Neutrophil (primary cell): ENCODE measurements at regions not wholly inside any gene's neighbourhood (a gene's known extent, or its start where the extent isn't known, plus 50 kb on each side); places are given as distances from the start of the nearest gene placed in this dataset.
"Not testable (repeated sequence)": the region's sequence is repeated elsewhere in the genome, so short reads cannot be mapped to it uniquely, and the experiment has no call there.

Experiments used
- H3K27ac ChIP-seq: fragments of 200-600 bp; sonication (generic); 2 replicates; pipeline ENCODE4 v1.5.1; 2016; ENCODE audit warnings: mild to moderate bottlenecking, moderate library complexity
- H3K27me3 ChIP-seq: fragments of 200-600 bp; sonication (generic); 2 replicates; pipeline ENCODE4 v1.6.0; 2016; ENCODE audit warnings: mild to moderate bottlenecking
- H3K36me3 ChIP-seq: fragments of 200-600 bp; sonication (generic); 2 replicates; pipeline ENCODE4 v1.5.1; 2017
- H3K4me1 ChIP-seq, 2 experiments: fragments of 200-600 bp in 1 of 2; sonication (generic) in 1 of 2; 1 replicate in 1 of 2; 2 replicates in 1 of 2; pipeline versions ENCODE4 v1.5.1 to v1.6.1; 2013 to 2016; ENCODE audit warnings: low read depth in 1 of 2, low read length in 1 of 2, mild to moderate bottlenecking in 1 of 2, moderate library complexity in 1 of 2; ENCODE audit not compliant: control insufficient read depth in 1 of 2, insufficient read depth in 1 of 2
- H3K4me3 ChIP-seq, 2 experiments: fragments of 200-600 bp in 1 of 2; sonication (generic) in 1 of 2; 1 replicate in 1 of 2; 2 replicates in 1 of 2; pipeline ENCODE4 v1.5.1; 2013 to 2016; ENCODE audit warnings: low read depth in 1 of 2, low read length in 1 of 2, mild to moderate bottlenecking in 1 of 2, moderate library complexity in 1 of 2
- H3K9me3 ChIP-seq: fragments of 200-600 bp; sonication (generic); 2 replicates; pipeline ENCODE4 v1.5.1; 2016
- TF ChIP-seq, protein P1 (sequence below): fragments of 200-600 bp; sonication (generic); IDR thresholded peaks from 2 replicates; pipeline ENCODE4 v1.5.1; 2016; ENCODE audit warnings: antibody characterized with exemption

DNA sequence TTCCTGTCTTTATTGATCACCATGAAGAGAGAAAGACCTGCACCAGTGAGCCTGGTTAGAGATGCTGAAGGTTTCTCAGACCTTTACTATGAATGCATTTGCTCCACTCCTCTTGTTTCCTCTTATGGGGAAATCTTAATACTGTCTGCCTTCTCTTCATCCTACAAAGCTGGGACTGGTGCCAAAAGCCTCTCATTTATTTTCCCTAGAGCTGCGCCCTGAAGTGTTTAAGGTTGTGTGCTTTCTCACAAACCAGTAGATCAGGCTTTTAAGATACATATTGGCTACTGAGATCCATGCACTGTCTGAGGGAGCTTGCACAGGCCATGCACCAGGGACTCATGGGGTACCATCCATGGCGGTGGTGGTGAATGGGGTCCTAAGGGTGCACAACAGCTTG is 286.1 kb upstream of the PMFBP1 start:
- Histone ChIP-seq H3K27ac (no peak overlapping the region), H3K4me3 (no peak overlapping the region), H3K36me3 (no peaks in the 10 kb centered on the region), H3K9me3 (no peaks in the 10 kb centered on the region), H3K27me3 (no peaks in the 10 kb centered on the region), H3K4me1 (no peaks in the 10 kb centered on the region)
- TF ChIP-seq, protein P1, sequence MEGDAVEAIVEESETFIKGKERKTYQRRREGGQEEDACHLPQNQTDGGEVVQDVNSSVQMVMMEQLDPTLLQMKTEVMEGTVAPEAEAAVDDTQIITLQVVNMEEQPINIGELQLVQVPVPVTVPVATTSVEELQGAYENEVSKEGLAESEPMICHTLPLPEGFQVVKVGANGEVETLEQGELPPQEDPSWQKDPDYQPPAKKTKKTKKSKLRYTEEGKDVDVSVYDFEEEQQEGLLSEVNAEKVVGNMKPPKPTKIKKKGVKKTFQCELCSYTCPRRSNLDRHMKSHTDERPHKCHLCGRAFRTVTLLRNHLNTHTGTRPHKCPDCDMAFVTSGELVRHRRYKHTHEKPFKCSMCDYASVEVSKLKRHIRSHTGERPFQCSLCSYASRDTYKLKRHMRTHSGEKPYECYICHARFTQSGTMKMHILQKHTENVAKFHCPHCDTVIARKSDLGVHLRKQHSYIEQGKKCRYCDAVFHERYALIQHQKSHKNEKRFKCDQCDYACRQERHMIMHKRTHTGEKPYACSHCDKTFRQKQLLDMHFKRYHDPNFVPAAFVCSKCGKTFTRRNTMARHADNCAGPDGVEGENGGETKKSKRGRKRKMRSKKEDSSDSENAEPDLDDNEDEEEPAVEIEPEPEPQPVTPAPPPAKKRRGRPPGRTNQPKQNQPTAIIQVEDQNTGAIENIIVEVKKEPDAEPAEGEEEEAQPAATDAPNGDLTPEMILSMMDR, result no peak

GRCh38 chr16:72457243-72457940 is 285.4 kb upstream of the PMFBP1 start:
- Histone ChIP-seq H3K4me1 (no peaks in the 10 kb centered on the region), H3K4me3 (no peak overlapping the region), H3K36me3 (no peaks in the 10 kb centered on the region), H3K9me3 (no peaks in the 10 kb centered on the region), H3K27ac (no peak overlapping the region), H3K27me3 (no peaks in the 10 kb centered on the region)
- TF ChIP-seq, protein P1, result no peak

DNA sequence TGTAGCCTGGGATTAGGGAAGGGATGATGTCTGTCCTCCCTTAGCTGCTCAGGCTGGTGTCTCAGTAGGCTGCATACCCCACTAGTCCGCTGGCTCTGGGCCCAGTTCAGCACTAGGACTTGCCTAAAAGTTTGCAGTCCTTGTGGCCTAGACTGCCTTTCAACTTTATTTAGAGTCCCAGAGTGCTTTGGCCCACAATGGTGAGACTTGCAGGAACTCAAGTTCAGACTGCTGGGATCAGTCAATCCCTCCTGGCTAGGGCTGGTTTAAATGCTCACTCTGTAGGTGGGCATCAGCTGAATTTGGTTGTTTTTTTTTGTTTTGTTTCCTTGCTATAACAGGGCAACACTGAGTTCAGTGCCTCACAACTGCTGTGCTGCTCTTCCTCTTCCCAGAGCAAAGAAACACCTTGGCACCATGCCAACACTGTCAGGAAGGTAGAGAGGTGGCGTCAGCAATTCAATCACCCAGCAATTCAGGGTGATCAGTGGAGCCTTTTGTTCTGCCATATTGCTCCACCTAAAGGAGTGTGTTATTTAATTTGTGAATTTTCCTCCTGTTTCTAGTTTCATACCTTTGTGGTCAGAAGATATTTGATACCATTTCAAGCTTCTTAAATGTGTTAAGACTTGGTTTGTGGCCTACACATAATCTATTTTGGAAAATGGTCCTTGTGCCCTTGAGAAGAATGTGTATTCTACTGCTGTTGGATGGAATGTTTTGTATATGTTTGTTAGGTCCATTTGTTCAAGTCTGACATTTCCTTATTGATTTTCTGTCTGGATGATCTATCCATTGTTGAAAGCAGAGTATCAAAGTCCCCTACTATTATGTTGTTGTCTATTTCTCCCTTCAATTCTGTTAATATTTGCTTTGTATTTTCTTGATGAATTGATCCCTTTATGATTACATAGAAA is 284.0 kb upstream of the PMFBP1 start:
- TF ChIP-seq, protein P1, result no peak
- H3K27me3 ChIP-seq, result no peaks in the 10 kb centered on the region

DNA sequence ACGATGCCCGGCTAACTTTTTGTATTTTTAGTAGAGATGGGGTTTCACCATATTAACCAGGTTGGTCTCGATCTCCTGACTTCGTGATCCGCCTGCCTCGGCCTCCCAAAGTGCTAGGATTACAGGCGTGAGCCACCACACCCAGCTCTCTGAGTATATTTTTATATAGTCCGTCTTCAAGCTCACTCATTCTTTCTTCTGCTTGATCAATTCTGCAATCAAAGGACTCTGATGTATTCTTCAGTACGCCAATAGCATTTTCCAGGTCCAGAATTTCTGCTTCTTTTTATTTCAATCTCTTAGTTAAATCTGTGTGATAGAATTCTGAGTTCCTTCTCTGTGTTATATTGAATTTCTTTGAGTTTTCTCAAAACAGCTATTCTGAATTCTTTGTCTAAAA is 281.9 kb upstream of the PMFBP1 start:
- not testable (repeated sequence) for H3K4me3 ChIP-seq, H3K4me1 ChIP-seq, H3K27ac ChIP-seq, H3K9me3 ChIP-seq, H3K27me3 ChIP-seq, H3K36me3 ChIP-seq

More for the DNA sequence above, 284.0 kb upstream of the PMFBP1 start:
- Histone ChIP-seq H3K4me1 (no peaks in the 10 kb centered on the region), H3K27ac (no peak overlapping the region), H3K36me3 (no peaks in the 10 kb centered on the region), H3K9me3 (no peaks in the 10 kb centered on the region), H3K4me3 (no peak overlapping the region)

GRCh38 chr16:72444696-72445095 is 272.7 kb upstream of the PMFBP1 start:
- H3K27ac ChIP-seq, result no peak overlapping the region
- no peaks in the 10 kb centered on the region for H3K9me3 ChIP-seq
- no peaks in the 10 kb centered on the region for H3K27me3 ChIP-seq
- H3K4me3 ChIP-seq, result no peak overlapping the region
- TF ChIP-seq, protein P1, result no peak
- no peaks in the 10 kb centered on the region for H3K36me3 ChIP-seq
- H3K4me1 ChIP-seq, result no peaks in the 10 kb centered on the region

GRCh38 chr16:72443809-72444208 is 271.9 kb upstream of the PMFBP1 start:
- TF ChIP-seq, protein P1, result no peak
- no peak overlapping the region for H3K4me3 ChIP-seq
- no peaks in the 10 kb centered on the region for H3K4me1 ChIP-seq
- H3K27me3 ChIP-seq, result no peaks in the 10 kb centered on the region
- no peaks in the 10 kb centered on the region for H3K36me3 ChIP-seq
- no peak overlapping the region for H3K27ac ChIP-seq
- no peaks in the 10 kb centered on the region for H3K9me3 ChIP-seq
